OCI-LY1 (cell line): ENCODE measurements at regions not wholly inside any gene's neighbourhood (a gene's known extent, or its start where the extent isn't known, plus 50 kb on each side); places are given as distances from the start of the nearest gene placed in this dataset.

ENCODE experiments used
- H2AFZ ChIP-seq: fragments of 200-600 bp; sonication (generic), shearing (Covaris generic); 2 replicates; pipeline ENCODE4 v1.6.0; 2014; ENCODE audit warnings: antibody characterized with exemption, mild to moderate bottlenecking, low read length
- H3F3A ChIP-seq: fragments of 200-600 bp; sonication (generic), shearing (Covaris generic); 2 replicates; pipeline ENCODE4 v1.6.0; 2014; ENCODE audit warnings: mild to moderate bottlenecking, antibody characterized with exemption, low read length, moderate library complexity; ENCODE audit not compliant: insufficient read depth
- H3K27ac ChIP-seq: fragments of 200-600 bp; sonication (generic); 2 replicates; pipeline ENCODE4 v1.5.1; 2014; ENCODE audit warnings: low read length, mixed run types, mild to moderate bottlenecking, low read depth; ENCODE audit not compliant: poor library complexity, severe bottlenecking
- H3K27me3 ChIP-seq: fragments of 200-600 bp; sonication (generic); 2 replicates; pipeline ENCODE4 v1.6.0; 2014; ENCODE audit warnings: antibody characterized with exemption, mild to moderate bottlenecking, low read length, moderate library complexity; ENCODE audit not compliant: insufficient read depth
- H3K36me3 ChIP-seq: fragments of 200-600 bp; sonication (generic); 2 replicates; pipeline ENCODE4 v1.6.1; 2014; ENCODE audit warnings: mild to moderate bottlenecking, antibody characterized with exemption, low read length, moderate library complexity, mixed read lengths; ENCODE audit not compliant: insufficient read depth
- H3K4me1 ChIP-seq: fragments of 200-600 bp; sonication (generic); 2 replicates; pipeline ENCODE4 v1.5.1; 2014; ENCODE audit warnings: mild to moderate bottlenecking, low read length, moderate library complexity; ENCODE audit not compliant: insufficient read depth, severe bottlenecking
- H3K4me2 ChIP-seq: fragments of 200-600 bp; sonication (generic), shearing (Covaris generic); 2 replicates; pipeline ENCODE4 v1.6.1; 2014; ENCODE audit warnings: low read length
- H3K4me3 ChIP-seq: fragments of 200-600 bp; sonication (generic); 2 replicates; pipeline ENCODE4 v1.5.1; 2014; ENCODE audit warnings: low read length, low read depth, mild to moderate bottlenecking, mixed read lengths; ENCODE audit not compliant: poor library complexity, severe bottlenecking
- H3K79me2 ChIP-seq: fragments of 200-600 bp; shearing (Covaris generic); 2 replicates; pipeline ENCODE4 v1.6.1; 2016; ENCODE audit warnings: mixed run types, low read length, mixed read lengths; ENCODE audit not compliant: insufficient read depth
- H3K9ac ChIP-seq: fragments of 200-600 bp; sonication (generic), shearing (Covaris generic); 2 replicates; pipeline ENCODE4 v1.6.1; 2014; ENCODE audit warnings: mild to moderate bottlenecking, low read length, mixed read lengths
- H3K9me2 ChIP-seq: fragments of 200-600 bp; sonication (generic), shearing (Covaris generic); 2 replicates; pipeline ENCODE4 v1.6.1; 2014; ENCODE audit warnings: low read depth, mild to moderate bottlenecking, low read length, mixed read lengths
- H3K9me3 ChIP-seq: fragments of 200-600 bp; shearing (Covaris generic); 2 replicates; pipeline ENCODE4 v1.6.1; 2014; ENCODE audit warnings: low read length, mixed read lengths
- H4K20me1 ChIP-seq: fragments of 200-600 bp; sonication (generic), shearing (Covaris generic); 2 replicates; pipeline ENCODE4 v1.6.0; 2016; ENCODE audit warnings: mild to moderate bottlenecking, low read length; ENCODE audit not compliant: insufficient read depth
- CTCF ChIP-seq: fragments of 200-600 bp; sonication (generic), shearing (Covaris generic); IDR thresholded peaks from 2 replicates; pipeline ENCODE4 v1.5.1; 2017; ENCODE audit warnings: mild to moderate bottlenecking, antibody characterized with exemption, low read length, moderate library complexity, mixed read lengths
- EZH2 ChIP-seq: fragments of 200-600 bp; sonication (generic), shearing (Covaris generic); IDR thresholded peaks from 2 replicates; pipeline ENCODE4 v1.8.0; 2017; ENCODE audit warnings: borderline replicate concordance, mixed run types, mild to moderate bottlenecking, antibody characterized with exemption, low read length, moderate library complexity, mixed read lengths

- Histone ChIP-seq H3K36me3 (no peaks in the 10 kb centered on the region), H3K27ac (no peak overlapping the region), H2AFZ (no peak overlapping the region), H3K79me2 (no peaks in the 10 kb centered on the region), H3K4me2 (no peak overlapping the region), H3K9me3 (no peaks in the 10 kb centered on the region), H3K9ac (no peak overlapping the region), H3K4me3 (no peak overlapping the region), H3K4me1 (no peaks in the 10 kb centered on the region), H4K20me1 (no peaks in the 10 kb centered on the region), H3F3A (no peaks in the 10 kb centered on the region), H3K27me3 (no peaks in the 10 kb centered on the region), H3K9me2 (no peaks in the 10 kb centered on the region)
- no peak for TF ChIP-seq CTCF
- TF ChIP-seq EZH2, result no peak
Measured at GRCh38 chr11:104614117-104614680, 284.1 kb downstream of the CASP12 start.

GRCh38 chr11:104610635-104611034 lies 287.6 kb downstream of the CASP12 start:
- Histone ChIP-seq H3K79me2 (no peaks in the 10 kb centered on the region), H3K4me2 (no peak overlapping the region), H3K27me3 (no peaks in the 10 kb centered on the region), H3K9ac (no peak overlapping the region), H3F3A (no peaks in the 10 kb centered on the region), H2AFZ (no peak overlapping the region), H3K36me3 (no peaks in the 10 kb centered on the region), H3K4me1 (no peaks in the 10 kb centered on the region), H3K9me2 (no peaks in the 10 kb centered on the region), H3K4me3 (no peak overlapping the region), H3K27ac (no peak overlapping the region), H4K20me1 (no peaks in the 10 kb centered on the region), H3K9me3 (no peaks in the 10 kb centered on the region)
- TF ChIP-seq CTCF (no peak), EZH2 (no peak)

- H3K9ac ChIP-seq, result no peak overlapping the region
Measured at GRCh38 chr11:104609311-104610085, 288.8 kb downstream of the CASP12 start.

More at GRCh38 chr11:104609311-104610085, 288.8 kb downstream of the CASP12 start:
- no peaks in the 10 kb centered on the region for H3F3A ChIP-seq
- no peaks in the 10 kb centered on the region for H3K79me2 ChIP-seq
- no peaks in the 10 kb centered on the region for H3K9me3 ChIP-seq
- H2AFZ ChIP-seq, result no peak overlapping the region
- H4K20me1 ChIP-seq, result no peaks in the 10 kb centered on the region
- TF ChIP-seq EZH2 (no peak), CTCF (peak; percentile 67)
- no peaks in the 10 kb centered on the region for H3K9me2 ChIP-seq
- no peak overlapping the region for H3K4me3 ChIP-seq
- H3K27me3 ChIP-seq, result no peaks in the 10 kb centered on the region
- no peaks in the 10 kb centered on the region for H3K36me3 ChIP-seq
- H3K27ac ChIP-seq, result no peak overlapping the region
- no peak overlapping the region for H3K4me2 ChIP-seq
- no peaks in the 10 kb centered on the region for H3K4me1 ChIP-seq
